Naive thymus-derived CD4-positive, alpha-beta T cell (primary cell): ENCODE measurements at regions not wholly inside any gene's neighbourhood (a gene's known extent, or its start where the extent isn't known, plus 50 kb on each side); places are given as distances from the start of the nearest gene placed in this dataset.

ENCODE experiments used
- ATAC-seq: fragments of 150-1000 bp; cut with Tn5 transposase; 2 replicates; pipeline ENCODE4 v1.10.0; 2021; ENCODE audit warnings: mild to moderate bottlenecking, moderate library complexity
- CTCF ChIA-PET: fragments of 350-600 bp; sonication (Branson Sonifier 250); formaldehyde crosslinking; loops from one replicate; lab custom pipeline; 2021; ENCODE audit warnings: antibody characterized with exemption; lab: Charles Lee
- POLR2A ChIA-PET: fragments of 350-600 bp; sonication (Branson Sonifier 250); formaldehyde crosslinking; loops from one replicate; lab custom pipeline; 2021; ENCODE audit warnings: antibody characterized with exemption, inconsistent platforms; lab: Charles Lee
- DNase-seq, 9 donors: peaks; one replicate each; pipeline versions ENCODE4 v3.0.0 to v3.0.0-alpha.2; 2020 to 2022; ENCODE audit warnings: mixed read lengths in 1 of 9
- H3K27ac ChIP-seq: one replicate; pipeline ENCODE4 v1.7.0; 2013; ENCODE audit warnings: mild to moderate bottlenecking, low read depth, low read length, moderate library complexity
- H3K27me3 ChIP-seq, 2 donors: one replicate each; pipeline ENCODE4 v1.7.0; 2013; ENCODE audit warnings: low read length in 2 of 2, mild to moderate bottlenecking in 2 of 2, moderate library complexity in 2 of 2; ENCODE audit not compliant: control insufficient read depth in 2 of 2, insufficient read depth in 2 of 2
- H3K36me3 ChIP-seq, 3 experiments: 1 replicate in 2 of 3; 2 replicates in 1 of 3; pipeline ENCODE4 v1.7.0; 2013; ENCODE audit warnings: low read length in 3 of 3, mild to moderate bottlenecking in 3 of 3, moderate library complexity in 1 of 3; ENCODE audit not compliant: insufficient read depth in 3 of 3, control insufficient read depth in 2 of 3
- H3K4me1 ChIP-seq, 2 donors: one replicate each; pipeline ENCODE4 v1.7.0; 2013; ENCODE audit warnings: low read length in 2 of 2, mild to moderate bottlenecking in 2 of 2, moderate library complexity in 1 of 2; ENCODE audit not compliant: control insufficient read depth in 2 of 2, insufficient read depth in 2 of 2
- H3K4me3 ChIP-seq: 2 replicates; pipeline ENCODE4 v1.7.0; 2013; ENCODE audit warnings: mild to moderate bottlenecking, low read length
- H3K9me3 ChIP-seq, 3 experiments: 1 replicate in 2 of 3; 2 replicates in 1 of 3; pipeline ENCODE4 v1.7.0; 2013; ENCODE audit warnings: low read length in 3 of 3; ENCODE audit not compliant: control insufficient read depth in 2 of 3
- H3K27ac Mint-ChIP-seq, 9 donors: one replicate each; pipeline ENCODE4 v1.8.0; 2020 to 2022; ENCODE audit warnings: mixed read lengths in 9 of 9, mild to moderate bottlenecking in 8 of 9, moderate library complexity in 5 of 9, inconsistent platforms in 2 of 9
- H3K27me3 Mint-ChIP-seq, 5 donors: one replicate each; pipeline ENCODE4 v1.8.0; 2021 to 2022; ENCODE audit warnings: mixed read lengths in 5 of 5, mild to moderate bottlenecking in 1 of 5
- H3K36me3 Mint-ChIP-seq, 5 donors: one replicate each; pipeline ENCODE4 v1.8.0; 2020 to 2022; ENCODE audit warnings: mixed read lengths in 5 of 5, mild to moderate bottlenecking in 3 of 5, inconsistent platforms in 1 of 5
- H3K4me1 Mint-ChIP-seq, 7 donors: one replicate each; pipeline ENCODE4 v1.8.0; 2020 to 2022; ENCODE audit warnings: mixed read lengths in 7 of 7, mild to moderate bottlenecking in 3 of 7, inconsistent platforms in 1 of 7
- H3K4me3 Mint-ChIP-seq, 10 donors: one replicate each; pipeline ENCODE4 v1.8.0; 2020 to 2022; ENCODE audit warnings: mild to moderate bottlenecking in 10 of 10, mixed read lengths in 10 of 10, moderate library complexity in 6 of 10, inconsistent platforms in 2 of 10
- H3K9me3 Mint-ChIP-seq, 11 donors: one replicate each; pipeline ENCODE4 v1.8.0; 2020 to 2022; ENCODE audit warnings: mixed read lengths in 11 of 11, mild to moderate bottlenecking in 4 of 11, inconsistent platforms in 1 of 11, moderate library complexity in 1 of 11
- intact Hi-C, 2 donors: fragments of 100-400 bp; cut with micrococcal nuclease; formaldehyde crosslinking; loops; one replicate each; pipeline ENCODE4 v1.15.1; 2023

DNA sequence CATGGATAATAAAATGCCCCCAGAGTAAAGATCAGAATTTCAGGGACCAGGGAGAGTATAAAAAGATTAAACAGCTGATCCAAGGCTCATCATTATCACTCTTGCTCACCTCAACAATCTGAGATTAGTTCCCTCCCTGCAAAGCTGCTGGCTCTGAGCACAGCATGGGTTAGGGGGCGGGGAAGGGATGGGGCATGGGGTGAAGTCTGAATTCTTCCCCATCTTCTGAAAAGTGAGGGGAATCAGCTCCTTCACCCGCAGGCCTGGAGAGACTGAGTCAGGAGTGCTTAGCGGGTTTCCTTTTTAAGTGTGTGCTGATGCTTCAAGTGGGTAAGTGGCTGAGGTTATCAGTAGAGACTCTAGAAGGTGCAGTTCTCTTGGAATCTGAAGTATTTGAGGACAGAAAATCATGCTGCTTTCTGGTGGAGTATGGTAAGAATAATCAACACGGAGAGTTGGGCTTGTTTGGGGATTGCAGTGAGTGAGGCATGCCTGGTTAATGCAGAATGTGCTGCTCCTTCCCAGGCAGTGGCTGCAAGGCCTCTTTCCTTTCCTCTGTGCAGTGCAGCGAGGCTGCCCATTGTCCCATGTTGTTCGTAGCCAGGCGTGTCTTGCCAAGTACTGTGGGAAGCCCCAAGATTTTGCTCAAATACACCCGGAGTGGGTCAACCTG, 59.2 kb upstream of the TRAK1 start:
- Histone ChIP-seq H3K4me1 (no peaks in the 10 kb centered on the region), H3K9me3 (no peaks in the 10 kb centered on the region), H3K27ac (no peak overlapping the region), H3K4me3 (no peak overlapping the region), H3K27me3 (no peaks in the 10 kb centered on the region), H3K36me3 (peaks cover 0 to 13% (median 0%) of the 10 kb centered on the region in 3 experiments)
- no peak for ATAC-seq
- Mint-ChIP-seq H3K4me3 (no peak overlapping the region), H3K27me3 (no peaks in the 10 kb centered on the region), H3K36me3 (peaks cover 12 to 30% (median 15%) of the 10 kb centered on the region in 5 donors), H3K4me1 (peaks cover 2 to 30% (median 15%) of the 10 kb centered on the region in 7 donors), H3K27ac (no peak overlapping the region), H3K9me3 (peaks cover 0 to 6% (median 1%) of the 10 kb centered on the region in 11 donors)
- ChIA-PET POLR2A (no interaction called here), CTCF (no interaction called here)
- intact Hi-C loops: no loop called here
- no peak for DNase-seq

DNA sequence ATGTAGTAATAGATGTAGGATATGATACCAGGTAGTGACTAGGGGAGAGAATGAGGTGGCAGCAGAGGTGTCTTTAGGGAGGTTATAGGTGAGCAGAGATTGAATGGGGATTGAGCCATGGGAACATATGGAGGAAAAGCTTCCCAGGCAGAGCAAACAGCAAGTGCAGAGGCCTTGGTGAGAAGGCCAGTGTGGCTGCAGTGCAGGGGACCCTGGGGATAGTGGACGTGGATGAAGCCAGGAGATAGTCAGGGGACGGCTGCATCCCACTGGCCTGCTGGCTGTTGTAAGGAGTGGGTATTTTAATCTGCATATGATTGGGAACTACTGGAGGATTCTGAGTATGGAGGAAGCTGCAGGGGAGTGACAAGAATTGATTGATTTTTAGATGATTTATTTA, 62.7 kb upstream of the TRAK1 start:
- ChIA-PET POLR2A (no interaction called here), CTCF (no interaction called here)
- Histone ChIP-seq H3K9me3 (no peaks in the 10 kb centered on the region), H3K27me3 (no peaks in the 10 kb centered on the region), H3K4me1 (peaks cover 0 to 8% of the 10 kb centered on the region in 2 donors), H3K27ac (no peak overlapping the region), H3K4me3 (no peak overlapping the region), H3K36me3 (no peaks in the 10 kb centered on the region)
- intact Hi-C loops: no loop called here
- no peak for DNase-seq
- no peak for ATAC-seq
- Mint-ChIP-seq H3K27ac (no peak overlapping the region), H3K4me3 (no peak overlapping the region), H3K36me3 (peaks cover 0 to 10% (median 6%) of the 10 kb centered on the region in 5 donors), H3K9me3 (peaks cover 0 to 6% (median 1%) of the 10 kb centered on the region in 11 donors), H3K4me1 (peaks cover 25 to 43% (median 35%) of the 10 kb centered on the region in 7 donors), H3K27me3 (no peaks in the 10 kb centered on the region)

GRCh38 chr3:42027571-42027970, 63.6 kb upstream of the TRAK1 start:
- no peak for DNase-seq
- POLR2A ChIA-PET: no interaction called here
- no peaks in the 10 kb centered on the region for H3K9me3 ChIP-seq
- Mint-ChIP-seq H3K4me1 (peaks cover 30 to 52% (median 41%) of the 10 kb centered on the region in 7 donors), H3K27ac (no peak overlapping the region), H3K4me3 (no peak overlapping the region), H3K27me3 (no peaks in the 10 kb centered on the region), H3K36me3 (peaks cover 0 to 13% (median 6%) of the 10 kb centered on the region in 5 donors), H3K9me3 (peaks cover 0 to 6% (median 1%) of the 10 kb centered on the region in 11 donors)
- H3K4me3 ChIP-seq: no peak overlapping the region
- intact Hi-C loops: no loop called here
- no peaks in the 10 kb centered on the region for H3K36me3 ChIP-seq
- CTCF ChIA-PET: no interaction called here
- no peak overlapping the region for H3K27ac ChIP-seq
- no peak for ATAC-seq
- H3K4me1 ChIP-seq: peaks cover 0 to 13% of the 10 kb centered on the region in 2 donors
- no peaks in the 10 kb centered on the region for H3K27me3 ChIP-seq

- Histone ChIP-seq H3K4me1 (peaks cover 0 to 13% of the 10 kb centered on the region in 2 donors), H3K27ac (no peak overlapping the region), H3K9me3 (no peaks in the 10 kb centered on the region), H3K4me3 (no peak overlapping the region), H3K36me3 (no peaks in the 10 kb centered on the region), H3K27me3 (no peaks in the 10 kb centered on the region)
- DNase-seq (no peak), ATAC-seq (peak; percentile 60)
- ChIA-PET POLR2A (interaction anchor here (1.3 to 1.4 kb wide), 2 partner anchors 11 to 13 kb away, joined by 4 to 5 read pairs; no protein-coding TSS in a partner anchor), CTCF (no interaction called here)
- intact Hi-C loops: no loop called here
- Mint-ChIP-seq H3K27ac (peak overlapping the region in 6 of 9 donors; percentile 0 to 29 (median 16)), H3K27me3 (no peaks in the 10 kb centered on the region), H3K4me3 (peak overlapping the region in 9 of 10 donors; percentile 0 to 54 (median 30)), H3K9me3 (peaks cover 0 to 6% (median 1%) of the 10 kb centered on the region in 11 donors), H3K4me1 (peaks cover 38 to 68% (median 53%) of the 10 kb centered on the region in 7 donors), H3K36me3 (peaks cover 0 to 13% (median 6%) of the 10 kb centered on the region in 5 donors)
These were observed 63.7 kb upstream of the ULK4 start for GRCh38 chr3:42025370-42026138.

DNA sequence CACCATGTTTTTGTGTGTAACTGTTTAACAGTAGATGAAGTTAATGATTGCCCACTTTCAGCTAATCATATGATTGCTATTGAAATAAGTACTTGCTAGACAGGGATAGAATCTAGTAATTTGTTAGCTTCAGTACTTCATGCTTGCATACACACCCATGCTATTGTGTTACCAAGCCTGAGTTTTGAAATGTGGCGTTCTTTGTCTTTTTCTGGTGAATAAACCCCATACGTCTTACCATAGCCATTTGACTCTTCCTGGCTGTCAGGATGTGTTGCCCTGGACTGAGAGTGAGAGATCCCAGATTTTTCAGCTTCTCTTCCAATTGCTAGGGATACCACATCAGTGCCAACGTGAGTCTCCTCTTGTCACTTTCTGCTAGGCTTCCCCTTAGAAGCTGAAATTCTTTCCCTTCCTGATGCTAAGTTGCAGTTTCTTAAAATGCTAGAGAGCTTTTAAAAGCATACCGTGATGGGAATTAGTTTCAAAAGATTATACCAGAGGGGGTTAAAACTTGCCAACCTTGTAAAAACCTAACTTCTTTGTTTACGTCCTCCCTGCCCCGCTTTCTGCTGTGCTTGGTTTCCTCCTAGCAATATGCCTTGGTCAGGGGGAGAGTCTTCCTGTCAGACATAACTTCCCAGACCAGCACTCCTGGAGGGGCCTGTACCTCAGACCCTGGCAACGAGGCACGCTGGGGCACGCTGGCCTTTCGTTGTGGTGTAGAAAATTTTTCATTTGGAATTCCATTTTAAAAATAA, 62.9 kb upstream of the ULK4 start:
- CTCF ChIA-PET: no interaction called here
- Histone ChIP-seq H3K27ac (no peak overlapping the region), H3K4me1 (peaks cover 0 to 13% of the 10 kb centered on the region in 2 donors), H3K9me3 (no peaks in the 10 kb centered on the region), H3K27me3 (no peaks in the 10 kb centered on the region), H3K4me3 (no peak overlapping the region), H3K36me3 (no peaks in the 10 kb centered on the region)
- Mint-ChIP-seq H3K36me3 (peaks cover 0 to 13% (median 6%) of the 10 kb centered on the region in 5 donors), H3K4me3 (peak overlapping the region in 6 of 10 donors; percentile 15 to 64 (median 31)), H3K4me1 (peaks cover 39 to 76% (median 56%) of the 10 kb centered on the region in 7 donors), H3K27me3 (no peaks in the 10 kb centered on the region), H3K9me3 (peaks cover 0 to 6% (median 1%) of the 10 kb centered on the region in 11 donors), H3K27ac (peak overlapping the region in 7 of 9 donors; percentile 0 to 76 (median 24))
- ATAC-seq (peak; percentile 26), DNase-seq (no peak)
- intact Hi-C loops: no loop called here
- POLR2A ChIA-PET: interaction anchor here (1.3 to 1.4 kb wide), 2 partner anchors 10 to 12 kb away, joined by 4 to 5 read pairs; no protein-coding TSS in a partner anchor

DNA sequence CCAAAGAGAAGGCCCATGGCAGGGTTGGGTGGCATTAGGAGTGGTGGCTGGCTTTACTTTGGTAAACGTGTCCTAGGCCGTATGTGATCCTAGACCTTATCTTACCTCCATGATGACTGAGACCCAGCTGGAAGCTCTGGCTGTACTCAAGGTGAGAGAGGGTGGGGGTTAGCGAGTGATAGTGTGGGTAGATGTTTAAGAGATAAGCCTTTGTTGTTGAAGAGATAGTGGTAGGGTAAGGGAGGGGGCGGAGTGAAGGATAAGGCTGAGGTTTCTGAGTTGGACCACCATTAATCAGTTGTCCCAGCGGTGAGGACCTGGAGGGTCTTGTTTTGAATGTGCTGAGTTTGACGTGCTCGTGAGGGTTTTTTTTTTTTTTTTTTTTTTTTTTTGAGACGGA, 61.5 kb upstream of the ULK4 start:
- ATAC-seq (peak; percentile 37), DNase-seq (no peak)
- no peak overlapping the region for H3K4me3 ChIP-seq
- H3K27ac ChIP-seq: no peak overlapping the region
- H3K27me3 ChIP-seq: no peaks in the 10 kb centered on the region
- peaks cover 0 to 11% (median 3%) of the 10 kb centered on the region in 5 donors for H3K36me3 Mint-ChIP-seq
- H3K27ac Mint-ChIP-seq: peak overlapping the region in 5 of 9 donors; percentile 4 to 53 (median 48)
- CTCF ChIA-PET: no interaction called here
- H3K36me3 ChIP-seq: no peaks in the 10 kb centered on the region
- H3K9me3 ChIP-seq: no peaks in the 10 kb centered on the region
- peaks cover 0 to 13% of the 10 kb centered on the region in 2 donors for H3K4me1 ChIP-seq
- intact Hi-C loops: no loop called here
- H3K4me3 Mint-ChIP-seq: peak overlapping the region in 7 of 10 donors; percentile 2 to 60 (median 40)
- POLR2A ChIA-PET: no interaction called here
- no peaks in the 10 kb centered on the region for H3K27me3 Mint-ChIP-seq
- H3K9me3 Mint-ChIP-seq: peaks cover 0 to 3% (median 1%) of the 10 kb centered on the region in 11 donors
- peaks cover 38 to 79% (median 57%) of the 10 kb centered on the region in 7 donors for H3K4me1 Mint-ChIP-seq
